RCC 7860 (cell line): ENCODE measurements at regions not wholly inside any gene's neighbourhood (a gene's known extent, or its start where the extent isn't known, plus 50 kb on each side); places are given as distances from the start of the nearest gene placed in this dataset.

ENCODE experiments used
- DNase-seq: peaks from one replicate; pipeline ENCODE4 v3.0.0-alpha.2; 2015; ENCODE audit warnings: low spot score
- FAIRE-seq: peaks from 2 replicates; lab custom pipeline; 2012; peaks lifted over from hg19 to GRCh38; lab: Jason Lieb, UNC

DNA sequence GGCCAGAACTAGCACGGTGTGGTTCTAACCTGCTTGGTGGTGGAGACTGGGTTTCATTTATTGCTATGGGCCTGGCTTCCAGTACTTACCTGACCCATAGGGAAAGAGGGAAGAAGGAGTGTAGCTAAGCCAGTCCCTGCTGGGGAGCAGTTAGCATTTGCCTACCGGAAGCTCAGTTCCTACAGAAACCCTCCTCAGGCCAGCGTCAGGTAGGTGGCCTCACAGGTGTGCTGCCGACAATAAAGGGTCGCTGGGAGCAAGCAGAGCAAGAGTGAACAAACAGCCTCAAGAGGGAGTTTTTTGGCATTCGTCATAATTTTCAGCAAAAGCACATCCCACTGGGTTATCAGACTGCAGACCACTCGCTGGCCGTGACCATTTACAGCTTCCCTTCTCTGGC is 740.6 kb upstream of the TENM3 start:
- FAIRE-seq (no peak), DNase-seq (no peak)

DNA sequence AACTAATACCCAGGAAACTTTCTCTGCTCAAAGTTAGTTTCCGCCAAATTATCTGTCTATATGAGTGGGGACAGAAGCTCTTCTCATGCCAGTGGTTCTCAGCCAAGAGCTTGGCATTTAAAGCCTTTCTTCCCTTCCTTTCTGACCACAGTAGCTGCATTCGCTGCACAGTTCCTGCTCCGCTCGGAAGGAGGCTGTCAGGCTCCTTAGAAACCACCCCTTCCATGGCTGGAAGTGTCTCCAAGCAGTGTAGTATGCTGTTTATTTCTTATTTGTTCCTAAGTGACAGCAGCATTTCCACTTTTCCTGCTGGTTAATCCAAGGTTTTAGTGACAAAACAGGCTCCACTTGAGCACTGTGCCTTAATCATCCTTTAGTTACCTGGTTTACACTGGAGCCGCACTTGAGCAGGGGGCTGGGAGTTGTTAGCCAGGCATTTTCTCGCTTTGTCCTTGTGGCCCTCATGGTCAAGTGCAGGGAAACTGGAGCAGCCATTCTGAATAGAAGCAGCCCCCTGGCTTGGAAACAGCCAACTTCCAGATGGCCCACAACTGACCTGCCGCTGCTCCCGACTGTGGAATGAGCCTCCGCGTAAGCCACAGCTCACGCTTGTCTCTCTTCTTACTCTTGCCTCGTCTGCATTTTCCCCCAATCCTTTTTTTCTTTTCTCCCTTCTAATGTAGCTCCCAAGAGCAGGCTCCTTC is 739.4 kb upstream of the TENM3 start:
- no peak for FAIRE-seq

DNA sequence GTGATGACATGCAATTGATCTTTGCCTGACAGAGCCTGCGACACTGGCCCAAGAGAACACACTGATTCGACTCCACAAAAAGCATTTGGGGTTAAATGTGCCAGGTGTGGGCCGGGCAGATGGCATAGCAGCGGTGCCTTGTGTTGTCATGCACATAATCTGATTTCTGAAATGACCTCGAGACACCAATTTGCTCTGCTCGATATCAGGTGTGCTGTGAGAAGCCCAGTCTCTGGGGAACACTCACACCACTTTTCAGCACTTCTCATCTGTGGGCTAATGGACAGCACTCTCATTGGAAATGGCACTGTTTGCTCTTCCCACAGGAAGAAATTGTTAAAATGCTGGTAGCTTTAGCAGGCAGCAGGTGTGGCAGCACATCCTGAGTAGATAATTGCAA is 738.3 kb upstream of the TENM3 start:
- DNase-seq (no peak), FAIRE-seq (no peak)

More for the DNA sequence above, 739.4 kb upstream of the TENM3 start:
- no peak for DNase-seq

DNA sequence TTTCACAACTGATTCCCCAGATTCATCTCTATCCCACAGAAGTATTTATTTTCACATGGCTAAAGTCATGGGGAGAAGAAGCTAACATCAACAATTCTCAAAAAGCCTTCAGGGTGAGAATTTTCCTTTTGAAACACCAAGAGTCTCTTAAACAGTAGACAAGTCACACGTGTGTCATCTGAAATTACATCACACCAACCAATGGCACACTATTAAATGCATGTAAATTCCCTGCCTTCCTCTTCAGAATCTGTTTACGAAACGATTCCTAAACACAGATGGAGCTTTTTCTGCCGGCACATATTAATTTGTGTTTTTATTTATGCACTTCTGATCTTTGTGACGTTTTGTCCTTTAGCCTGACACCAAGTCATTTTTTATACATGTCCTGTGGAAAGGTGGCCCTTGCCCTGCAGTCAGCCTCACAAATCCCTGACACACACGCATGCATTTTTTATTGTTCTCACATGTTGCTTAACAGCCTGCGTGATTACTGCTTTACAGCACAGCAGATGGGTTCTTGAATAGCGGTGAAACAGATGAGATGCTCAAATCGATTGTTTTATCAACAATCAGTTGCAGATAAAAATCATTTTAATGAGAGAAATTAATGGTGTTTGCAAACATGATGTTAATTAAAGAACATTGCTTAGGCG is 735.9 kb upstream of the TENM3 start:
- no peak for DNase-seq
- FAIRE-seq = no peak

DNA sequence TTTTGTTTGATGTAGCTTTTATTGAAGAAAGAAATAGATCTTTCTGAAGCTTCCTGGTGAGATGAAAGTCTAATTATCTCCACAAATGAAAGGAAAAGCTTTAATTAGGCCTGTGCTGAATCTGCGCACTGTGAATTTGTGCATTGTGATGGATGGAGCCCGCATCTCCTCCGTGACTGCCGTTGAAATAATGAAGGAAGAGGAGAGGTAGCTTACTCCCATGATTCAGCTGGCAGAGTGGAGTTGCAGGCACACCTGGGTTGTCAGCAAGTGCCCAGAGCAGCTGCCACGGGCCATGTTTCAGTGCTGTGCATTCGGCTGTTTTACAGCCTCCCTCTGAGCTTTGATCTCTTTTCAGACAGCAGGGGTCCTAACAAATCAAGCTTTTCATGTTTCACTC is 735.3 kb upstream of the TENM3 start:
- FAIRE-seq = no peak
- DNase-seq = no peak

DNA sequence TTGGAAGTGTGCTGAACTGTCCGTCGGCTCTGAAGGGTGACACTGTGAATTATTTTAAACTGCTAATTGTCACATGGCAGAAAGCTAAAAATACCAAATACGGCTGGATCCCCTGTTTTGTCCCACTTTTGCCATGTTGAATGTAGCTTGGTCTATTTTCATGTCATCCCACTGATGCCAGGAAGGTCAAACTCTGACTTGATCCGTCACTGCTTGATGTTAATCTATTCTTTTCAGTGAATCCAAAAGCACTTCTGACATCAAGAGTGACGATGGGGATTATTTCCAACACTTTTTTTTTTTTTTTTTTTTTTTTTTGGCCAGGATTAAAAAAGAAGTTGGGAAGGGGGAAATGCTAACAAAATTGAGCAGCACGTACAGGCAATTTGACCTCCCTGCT is 734.6 kb upstream of the TENM3 start:
- FAIRE-seq (no peak), DNase-seq (no peak)

DNA sequence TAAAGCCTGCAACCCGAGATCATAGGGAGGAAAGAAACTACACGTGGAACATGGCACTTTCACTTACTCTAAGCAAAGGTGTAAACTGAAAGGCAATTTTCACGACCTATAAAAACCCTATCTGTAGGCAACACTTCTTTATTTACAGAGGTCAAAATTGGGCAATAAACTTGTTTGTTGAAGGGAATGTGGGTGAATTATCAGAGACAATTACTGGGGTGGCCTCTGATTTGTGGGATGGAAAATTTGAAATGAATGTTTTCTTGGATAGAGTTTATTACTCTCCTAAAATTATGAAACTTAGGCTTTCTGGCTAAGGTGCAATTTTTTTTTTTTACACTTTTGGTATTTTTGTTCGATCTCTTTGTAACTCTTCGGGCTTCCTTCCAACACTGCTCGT is 734.1 kb upstream of the TENM3 start:
- FAIRE-seq = no peak
- no peak for DNase-seq

DNA sequence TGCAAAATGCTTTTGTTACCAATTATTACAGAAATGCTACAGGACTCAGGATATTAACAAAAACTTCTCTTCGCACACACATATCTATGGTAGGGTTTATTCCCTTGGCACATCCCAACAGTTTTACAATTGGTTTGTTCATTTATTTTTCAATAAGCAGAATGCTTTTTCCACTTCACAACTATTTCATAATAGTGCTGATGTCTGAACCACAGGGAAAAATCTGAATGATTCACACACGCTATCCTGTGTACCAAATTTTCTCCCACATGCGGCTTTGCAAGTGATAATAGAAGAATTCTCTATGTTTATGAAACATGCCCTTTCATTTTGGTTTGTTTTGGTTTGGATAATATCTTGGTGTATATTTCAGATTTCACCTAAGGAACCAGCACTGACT is 725.7 kb upstream of the TENM3 start:
- no peak for DNase-seq
- FAIRE-seq = no peak

DNA sequence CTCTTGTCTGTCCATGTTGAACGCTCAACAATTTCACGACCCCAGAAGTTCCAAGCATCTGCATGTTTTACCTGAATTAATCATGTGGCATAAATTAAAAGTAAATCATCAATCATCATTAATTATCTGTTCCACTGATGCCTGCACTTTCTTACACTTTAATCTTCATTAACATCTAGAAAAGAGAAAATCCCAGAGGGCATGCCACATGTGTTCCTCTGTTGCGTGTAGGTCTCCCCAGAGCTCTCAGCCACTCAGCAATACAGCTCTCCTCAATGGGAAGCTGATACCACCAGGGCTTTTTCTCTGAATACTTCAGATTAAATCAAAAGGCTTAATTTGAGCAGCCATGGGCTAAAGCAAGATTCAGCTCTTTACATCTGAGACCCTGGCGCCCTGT is 722.4 kb upstream of the TENM3 start:
- FAIRE-seq (no peak), DNase-seq (no peak)

DNA sequence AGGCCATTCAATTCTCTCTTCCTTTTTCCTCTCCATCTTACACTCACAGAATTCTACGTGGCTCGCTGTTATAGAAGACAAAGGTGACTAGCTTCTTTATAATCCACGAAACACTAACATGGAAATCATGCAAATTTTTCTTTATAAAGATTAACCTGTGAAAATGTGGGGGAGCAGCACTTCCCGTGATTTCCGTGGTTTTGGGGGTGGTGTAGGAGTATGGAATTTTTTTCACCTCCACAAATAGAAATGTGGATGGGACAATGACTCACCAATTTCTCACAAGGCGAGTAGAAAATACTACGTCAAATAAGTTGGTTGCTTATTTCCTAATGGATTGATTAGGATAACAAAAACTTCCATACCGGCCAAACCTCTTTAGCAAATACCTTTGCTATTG is 719.2 kb upstream of the TENM3 start:
- DNase-seq = no peak

DNA sequence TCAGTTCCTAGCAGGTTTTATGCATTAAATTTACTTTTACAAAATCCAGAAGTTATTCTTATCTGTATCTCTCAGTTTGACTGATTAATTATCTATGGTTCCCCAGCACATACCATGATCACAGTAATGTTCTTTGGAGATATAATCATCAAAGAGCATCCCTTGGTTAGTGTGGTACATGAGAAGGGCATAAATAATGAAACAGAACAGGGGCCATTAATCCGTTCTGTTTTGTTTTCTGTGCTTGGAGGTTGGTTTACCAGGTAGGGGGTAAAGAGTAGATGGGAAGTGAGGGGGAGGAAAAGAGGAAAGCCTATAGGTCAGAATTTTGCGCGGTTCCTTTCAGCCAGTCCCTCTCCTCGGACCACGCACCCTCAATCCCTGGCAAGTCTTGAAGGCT is 718.7 kb upstream of the TENM3 start:
- no peak for FAIRE-seq
- DNase-seq = no peak

More for the DNA sequence above, 719.2 kb upstream of the TENM3 start:
- FAIRE-seq = no peak

DNA sequence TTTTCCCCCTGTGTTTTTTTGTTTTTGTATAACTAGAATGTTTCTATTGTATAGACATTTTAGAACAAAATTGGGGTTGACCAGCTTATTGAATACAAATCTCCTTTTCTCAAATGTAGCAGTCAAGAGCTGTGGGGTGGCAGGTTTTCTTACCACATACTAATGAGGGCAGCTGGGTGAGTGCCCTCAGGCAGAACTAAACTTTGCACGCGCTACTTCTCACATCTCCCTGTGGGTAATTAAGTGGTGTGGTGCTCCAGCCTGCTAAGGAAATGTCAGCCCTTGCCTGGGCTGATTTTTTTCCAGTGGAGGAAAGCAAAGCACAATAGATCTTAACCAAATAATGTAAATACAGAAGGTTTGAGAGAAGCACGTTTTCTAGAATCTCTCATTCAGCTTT is 717.6 kb upstream of the TENM3 start:
- FAIRE-seq = no peak
- DNase-seq = no peak

DNA sequence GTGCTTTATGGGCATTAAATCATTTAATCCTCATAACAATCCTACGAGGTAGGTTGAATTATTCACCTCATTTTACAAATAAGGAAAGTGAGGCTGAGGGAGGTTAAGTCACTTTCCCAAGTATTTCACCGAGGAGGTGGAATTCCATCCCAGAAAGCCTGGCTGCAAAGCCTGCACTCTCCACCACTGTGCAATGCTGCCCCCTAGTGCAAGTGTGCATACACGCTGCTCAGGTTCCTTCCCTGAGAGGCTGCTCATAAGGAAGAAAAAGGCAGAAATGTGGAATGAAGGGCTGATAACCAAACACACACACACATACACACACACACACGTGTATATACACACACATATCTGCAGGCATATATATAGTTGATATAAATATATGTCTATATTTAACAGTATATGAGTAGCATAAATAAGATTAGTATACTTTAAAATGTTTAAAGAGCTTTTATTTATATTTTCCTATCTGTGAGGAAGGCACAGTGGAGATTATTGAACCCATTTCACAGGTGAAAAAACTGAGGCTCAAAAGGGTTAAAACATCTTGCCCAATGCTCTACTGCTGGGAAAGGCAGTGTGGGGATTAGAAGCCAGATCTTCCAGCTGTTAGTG is 714.5 kb upstream of the TENM3 start:
- DNase-seq (peak; percentile 5), FAIRE-seq (no peak)

DNA sequence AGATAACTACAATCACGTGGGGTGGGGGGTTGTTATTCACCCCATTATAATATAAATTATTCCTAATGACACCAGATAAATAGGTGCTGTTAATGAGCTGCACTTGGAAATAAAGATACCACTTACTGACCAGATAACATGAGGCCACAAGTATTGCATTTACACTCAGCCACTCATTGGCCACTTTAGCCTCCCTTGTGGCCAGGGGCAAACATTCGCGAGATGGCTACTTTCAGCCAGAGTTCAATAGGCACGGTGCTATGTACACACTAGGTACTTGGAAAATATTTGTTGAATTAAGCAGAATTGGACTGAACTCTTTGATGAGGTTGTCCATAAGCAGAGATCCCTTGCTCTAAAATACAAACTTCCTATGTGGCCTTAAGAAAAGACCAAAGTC is 713.7 kb upstream of the TENM3 start:
- DNase-seq (no peak), FAIRE-seq (no peak)

DNA sequence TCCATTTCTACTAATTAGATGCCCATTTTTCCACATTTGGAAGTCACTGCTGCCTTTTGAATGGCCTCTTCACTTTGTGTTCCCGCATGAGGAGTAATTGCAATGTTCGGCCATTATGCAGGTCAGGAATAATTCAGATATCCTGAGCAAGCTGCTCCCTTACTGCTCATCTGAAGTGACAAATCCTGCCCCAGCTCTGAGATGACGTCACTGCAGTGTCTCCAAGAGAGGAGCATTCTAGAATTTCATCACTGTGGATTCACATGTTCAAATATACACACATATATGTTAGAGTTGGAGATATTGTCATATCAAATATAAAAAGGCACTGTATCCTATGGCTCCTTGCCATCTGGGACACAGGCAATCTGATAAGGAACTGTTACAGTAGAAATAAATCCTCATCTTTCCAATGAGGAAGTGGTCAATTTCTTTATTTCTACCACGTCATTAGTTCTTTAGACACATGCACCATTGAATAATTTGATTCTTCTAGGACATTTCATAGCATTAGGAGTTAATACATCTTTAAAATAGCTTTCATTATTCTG is 706.9 kb upstream of the TENM3 start:
- DNase-seq = no peak
- no peak for FAIRE-seq

DNA sequence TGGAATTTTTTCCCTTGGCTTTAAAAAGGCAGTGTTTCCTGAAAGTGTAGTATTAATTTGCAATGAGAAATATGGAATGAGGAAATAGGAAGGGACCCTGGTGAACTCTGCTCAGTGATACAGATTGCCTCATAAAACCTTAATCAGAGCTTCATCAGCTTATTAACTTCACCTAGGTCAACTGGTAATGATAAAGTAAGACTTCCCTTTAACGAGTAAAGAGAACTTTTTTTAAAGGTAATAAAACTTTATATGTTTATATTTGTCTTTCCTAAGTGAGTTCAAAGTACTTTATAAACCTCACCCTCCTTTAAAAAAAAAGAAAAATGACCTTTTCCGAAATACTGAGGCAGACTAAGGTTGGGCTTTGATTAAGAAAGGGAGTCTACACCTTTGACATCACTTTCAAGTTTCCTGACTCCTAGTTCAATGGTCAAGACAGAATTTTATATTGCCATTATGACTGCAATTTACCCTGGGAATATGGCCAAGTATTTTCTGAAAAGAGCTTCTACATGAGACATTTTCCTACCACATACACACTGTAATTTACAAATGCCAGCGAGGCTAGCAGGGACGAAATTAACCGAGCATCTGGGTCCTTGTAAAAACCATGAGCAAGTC is 706.3 kb upstream of the TENM3 start:
- no peak for FAIRE-seq
- no peak for DNase-seq

DNA sequence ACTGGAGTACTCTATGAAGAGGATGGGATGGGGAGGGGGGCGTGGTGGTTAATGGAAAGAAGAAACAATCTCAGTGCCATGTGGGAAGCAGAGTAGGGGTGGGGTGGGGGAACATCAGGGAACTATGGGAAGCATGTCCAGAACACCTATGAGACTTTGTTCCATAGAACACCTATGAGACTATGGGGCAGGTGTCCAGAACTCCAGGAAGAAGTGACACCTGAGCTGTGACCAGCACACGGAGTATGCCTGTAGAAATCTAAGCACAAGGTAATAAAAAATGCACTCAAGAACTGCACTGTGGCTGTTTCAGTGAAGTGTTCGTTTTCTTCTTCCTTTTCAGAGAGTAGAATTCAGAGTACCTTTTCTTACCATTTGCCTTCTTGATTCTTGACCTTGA is 704.8 kb upstream of the TENM3 start:
- DNase-seq (no peak), FAIRE-seq (no peak)

DNA sequence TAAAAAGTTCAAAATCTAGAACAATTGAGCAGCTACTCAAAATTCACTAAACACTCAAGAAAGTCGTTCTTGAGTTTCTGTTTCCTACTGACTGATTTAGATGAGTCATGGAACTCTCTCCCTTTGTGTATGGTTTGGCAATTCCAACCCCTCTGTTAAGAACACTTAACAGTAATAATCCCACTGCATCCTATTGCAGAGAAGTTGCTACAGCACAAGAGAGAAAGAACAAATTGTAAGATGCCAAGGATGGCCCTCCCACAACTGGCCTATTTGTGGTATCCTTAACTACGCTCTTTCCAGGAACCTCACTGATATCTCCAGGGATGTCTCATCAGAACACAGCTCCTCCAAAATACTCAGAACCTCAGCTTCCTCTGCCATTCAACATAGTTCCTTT is 701.8 kb upstream of the TENM3 start:
- FAIRE-seq (no peak), DNase-seq (no peak)

DNA sequence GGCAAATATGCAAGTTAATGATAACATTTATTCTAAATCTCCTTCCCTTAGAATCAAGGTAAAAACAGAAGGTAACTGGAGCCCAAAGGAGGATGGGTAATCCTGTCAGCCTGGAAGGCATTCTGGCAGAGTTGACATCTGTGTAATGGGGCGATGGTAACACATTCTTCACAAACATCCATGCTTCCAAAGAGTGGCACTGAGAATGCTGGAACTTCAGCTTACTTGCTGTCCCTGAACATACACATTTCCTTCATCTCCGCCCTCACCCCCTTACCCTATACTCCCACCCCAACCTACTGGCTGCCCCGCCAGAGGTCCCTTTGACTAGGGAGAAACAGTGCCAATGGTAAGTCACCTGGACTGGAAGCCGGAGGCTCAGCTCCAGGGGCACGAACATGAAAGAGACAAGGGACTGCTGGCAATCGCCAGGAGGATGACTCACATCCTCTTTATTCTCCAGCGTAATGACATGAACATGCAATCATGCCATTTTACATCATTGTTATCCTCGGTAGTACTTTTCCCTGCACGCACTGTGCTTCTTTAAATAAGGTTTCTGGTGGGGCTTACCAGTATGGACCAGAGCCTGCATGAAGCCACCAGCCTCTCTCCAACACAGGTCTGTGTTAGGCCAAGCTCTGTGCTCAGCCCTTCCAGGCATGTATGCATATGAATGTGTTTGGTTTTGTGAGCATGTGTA is 694.2 kb upstream of the TENM3 start:
- no peak for FAIRE-seq
- peak; percentile 60 for DNase-seq

DNA sequence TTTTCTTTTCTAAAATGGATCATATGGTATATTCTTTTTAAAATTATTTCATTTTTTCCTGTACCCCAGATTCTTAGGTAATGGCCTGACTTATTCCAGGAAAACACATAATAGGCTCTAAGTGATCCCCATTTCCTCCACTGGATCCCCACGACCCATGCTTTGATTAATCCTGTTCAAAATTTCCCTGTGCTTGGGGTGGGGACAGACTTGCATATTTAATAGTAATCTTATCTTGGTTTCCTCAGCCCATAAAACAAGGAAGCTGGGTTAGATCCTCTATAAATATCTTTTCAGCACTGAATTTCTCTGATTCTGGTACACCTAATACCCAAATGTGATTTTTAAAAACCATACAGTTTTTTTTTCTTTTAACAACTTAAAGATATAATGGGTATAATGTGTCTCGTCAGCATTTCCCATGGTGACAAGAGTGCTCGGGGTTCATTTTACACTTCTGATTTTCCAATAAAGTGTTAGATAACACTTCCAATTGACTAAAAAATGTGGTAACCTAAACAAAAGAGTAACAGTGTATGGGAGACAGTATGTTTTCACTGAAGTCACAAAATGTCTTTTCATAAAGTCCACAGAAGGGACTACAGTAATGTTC is 693.5 kb upstream of the TENM3 start:
- DNase-seq (no peak), FAIRE-seq (no peak)

DNA sequence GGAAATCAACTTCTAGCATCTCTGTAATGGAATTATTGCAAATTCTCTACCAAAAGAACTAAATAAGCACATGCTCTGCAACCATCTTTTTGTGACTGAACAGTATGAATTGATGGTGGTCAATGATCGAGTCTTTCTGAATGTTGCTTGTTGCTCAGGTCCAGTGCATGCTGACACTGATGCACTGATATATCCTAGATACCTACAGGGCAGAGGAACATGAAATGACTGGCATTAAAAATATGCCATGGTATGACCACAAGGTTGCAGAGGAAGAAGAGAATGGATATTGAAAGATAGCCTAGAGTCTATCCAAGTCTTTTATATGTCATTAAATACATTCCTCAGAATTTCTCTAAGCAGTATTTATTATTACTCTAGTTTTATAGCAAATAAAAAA is 692.8 kb upstream of the TENM3 start:
- FAIRE-seq (no peak), DNase-seq (peak; percentile 3)
